A673 (cell line): ENCODE measurements at regions not wholly inside any gene's neighbourhood (a gene's known extent, or its start where the extent isn't known, plus 50 kb on each side); places are given as distances from the start of the nearest gene placed in this dataset.

Source experiments
- BruUV-seq: library from RNA; stranded (reverse); fragments of 400-500 nt; replicated peaks from 2 replicates; lab custom pipeline; 2021; lab: Mats Ljungman, UMichigan
- CTCF ChIA-PET: fragments of 300-600 bp; sonication (Branson Sonifier 250); formaldehyde crosslinking; loops from one replicate; lab custom pipeline; 2022; ENCODE audit warnings: antibody characterized with exemption; lab: Charles Lee
- POLR2A ChIA-PET: fragments of 300-600 bp; sonication (Branson Sonifier 250); formaldehyde crosslinking; loops from one replicate; lab custom pipeline; 2022; ENCODE audit warnings: antibody characterized with exemption; ENCODE audit not compliant: low non-redundant PET; lab: Charles Lee
- DNase-seq: peaks from one replicate; pipeline ENCODE4 v3.0.0-alpha.2; 2015; ENCODE audit warnings: low spot score
- H3K27ac ChIP-seq: fragments of 200-600 bp; sonication (generic); 2 replicates; pipeline ENCODE4 v1.5.1; 2016; ENCODE audit warnings: mixed run types, low read depth, mild to moderate bottlenecking, mixed read lengths, antibody characterized with exemption, low read length; ENCODE audit not compliant: poor library complexity, severe bottlenecking
- H3K27me3 ChIP-seq: fragments of 200-600 bp; sonication (generic); replicated peaks from 2 replicates; pipeline ENCODE4 v1.6.1; 2017; ENCODE audit warnings: mixed run types, low read depth, mild to moderate bottlenecking, mixed read lengths, antibody characterized with exemption, low read length; ENCODE audit not compliant: insufficient read depth, poor library complexity
- H3K36me3 ChIP-seq: fragments of 200-600 bp; sonication (generic); 2 replicates; pipeline ENCODE4 v1.6.1; 2016; ENCODE audit warnings: mixed run types, mild to moderate bottlenecking, mixed read lengths, antibody characterized with exemption, low read length; ENCODE audit not compliant: insufficient read depth, poor library complexity, severe bottlenecking
- H3K4me1 ChIP-seq: fragments of 200-600 bp; sonication (generic); 2 replicates; pipeline ENCODE4 v1.6.1; 2017; ENCODE audit warnings: mixed run types, mild to moderate bottlenecking, mixed read lengths, antibody characterized with exemption, low read length; ENCODE audit not compliant: insufficient read depth, poor library complexity, severe bottlenecking
- H3K4me3 ChIP-seq: fragments of 200-600 bp; sonication (generic); 2 replicates; pipeline ENCODE4 v1.5.1; 2016; ENCODE audit warnings: low read depth, mixed run types, mild to moderate bottlenecking, mixed read lengths, low read length; ENCODE audit not compliant: poor library complexity, severe bottlenecking
- H3K9me3 ChIP-seq: fragments of 200-600 bp; sonication (generic); 2 replicates; pipeline ENCODE4 v1.6.1; 2016; ENCODE audit warnings: mixed run types, low read depth, mild to moderate bottlenecking, mixed read lengths, antibody characterized with exemption, low read length; ENCODE audit not compliant: poor library complexity, severe bottlenecking
- CTCF ChIP-seq: fragments of 300-800, 200-600 bp; sonication (generic); conservative IDR thresholded peaks from 2 replicates; pipeline ENCODE4 v1.5.1; 2017; ENCODE audit warnings: low read depth, mild to moderate bottlenecking, antibody characterized with exemption, low read length, moderate library complexity, mixed read lengths
- EZH2 ChIP-seq: fragments of 200-600 bp; sonication (generic); IDR thresholded peaks from 2 replicates; pipeline ENCODE4 v1.6.1; 2017; ENCODE audit warnings: borderline replicate concordance, low read depth, mild to moderate bottlenecking, mixed read lengths, antibody characterized with exemption, low read length; ENCODE audit not compliant: poor library complexity, severe bottlenecking
- intact Hi-C: fragments of 100-400 bp; cut with micrococcal nuclease; formaldehyde crosslinking; loops from one replicate; pipeline ENCODE4 v1.10.0; 2022; ENCODE audit not compliant: unreplicated experiment

DNA sequence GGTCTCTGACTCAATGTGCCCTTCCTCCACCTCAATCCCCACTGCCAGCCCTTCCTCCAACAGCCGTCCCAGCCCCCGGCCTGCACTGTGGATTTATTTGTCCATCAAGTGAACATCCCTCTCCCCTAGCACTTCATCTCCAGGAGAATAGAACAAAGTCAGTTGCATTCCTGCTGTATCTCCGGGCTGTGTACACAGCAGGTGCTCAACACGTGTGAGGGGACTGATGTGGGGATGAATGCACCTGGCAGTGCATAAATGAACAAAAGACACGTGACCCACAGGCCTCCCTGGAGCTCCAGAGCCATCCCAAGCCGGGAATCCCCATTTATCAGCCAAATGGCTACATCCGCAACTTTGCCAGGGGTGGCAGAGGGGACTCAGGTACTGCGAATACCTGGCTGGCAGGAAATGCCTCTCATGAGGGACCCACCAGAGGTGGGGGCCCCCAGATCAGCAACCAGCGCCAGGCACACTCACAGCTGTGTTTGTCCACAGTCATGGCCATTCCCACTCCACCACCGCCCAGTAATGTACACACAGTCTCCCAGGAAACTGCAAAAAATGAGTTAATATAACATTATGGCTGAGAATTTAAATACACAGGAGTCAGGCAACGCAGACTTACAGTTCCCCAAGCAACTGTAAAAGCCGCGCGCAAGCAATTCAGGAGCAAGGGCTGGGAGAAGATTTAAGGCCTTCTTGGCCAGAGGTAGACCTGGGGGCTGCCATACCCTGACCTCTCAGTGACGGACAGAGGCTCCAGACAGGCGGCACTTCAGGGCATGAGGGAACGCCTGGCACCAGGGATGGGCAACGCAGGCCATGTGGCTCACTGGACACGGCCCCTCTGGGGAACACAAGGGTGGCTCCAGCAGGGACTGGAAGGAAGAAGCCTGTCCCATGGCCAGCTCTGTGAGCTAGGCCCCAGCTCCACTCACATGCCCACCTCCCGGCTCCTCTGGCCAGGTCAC is 50.3 kb upstream of the TCF20 start:
- no peaks in the 10 kb centered on the region for H3K9me3 ChIP-seq
- no peak for TF ChIP-seq CTCF
- TF ChIP-seq EZH2, result no peak
- peak overlapping the region; percentile 76 for H3K27ac ChIP-seq
- intact Hi-C loops, result no loop called here
- BruUV-seq, result no TSS peak
- POLR2A ChIA-PET, result no interaction called here
- no peaks in the 10 kb centered on the region for H3K27me3 ChIP-seq
- DNase-seq, result no peak
- no peak overlapping the region for H3K4me3 ChIP-seq
- H3K36me3 ChIP-seq, result no peaks in the 10 kb centered on the region
- CTCF ChIA-PET, result no interaction called here
- H3K4me1 ChIP-seq, result peaks cover 54% of the 10 kb centered on the region
